DND-41 (cell line): ENCODE measurements at regions not wholly inside any gene's neighbourhood (a gene's known extent, or its start where the extent isn't known, plus 50 kb on each side); places are given as distances from the start of the nearest gene placed in this dataset.

Experiments
- ATAC-seq: fragments of 200-7000 bp; cut with Tn5 transposase; 3 replicates; pipeline ENCODE4 v1.9.1; 2021; ENCODE audit warnings: low read depth; ENCODE audit not compliant: insufficient read depth
- DNase-seq: peaks from one replicate; pipeline ENCODE4 v3.0.0-alpha.2; 2020
- H2AFZ ChIP-seq: 2 replicates; pipeline ENCODE4 v1.6.0; 2012; ENCODE audit warnings: low read depth, low read length
- H3K27ac ChIP-seq: 2 replicates; pipeline ENCODE4 v1.5.1; 2012; ENCODE audit warnings: low read length, inconsistent platforms
- H3K27me3 ChIP-seq: fragments of 200-600 bp; sonication (generic); 2 replicates; pipeline ENCODE4 v1.6.0; 2012; ENCODE audit warnings: low read length, mild to moderate bottlenecking, inconsistent platforms; ENCODE audit not compliant: insufficient read depth, poor library complexity
- H3K36me3 ChIP-seq: 2 replicates; pipeline ENCODE4 v1.5.1; 2012; ENCODE audit warnings: low read length, inconsistent platforms; ENCODE audit not compliant: insufficient read depth
- H3K4me1 ChIP-seq: 2 replicates; pipeline ENCODE4 v1.5.1; 2012; ENCODE audit warnings: mild to moderate bottlenecking, low read length; ENCODE audit not compliant: insufficient read depth
- H3K4me2 ChIP-seq: 2 replicates; pipeline ENCODE4 v1.6.0; 2012; ENCODE audit warnings: mild to moderate bottlenecking, moderate library complexity, low read length, inconsistent platforms; ENCODE audit not compliant: insufficient read depth
- H3K4me3 ChIP-seq, 2 experiments: fragments of 200-600 bp in 1 of 2; shearing (Covaris generic) in 1 of 2; 2 replicates each; pipeline ENCODE4 v1.5.1; 2012 to 2016; ENCODE audit warnings: inconsistent platforms in 2 of 2, low read length in 2 of 2, mild to moderate bottlenecking in 2 of 2, low read depth in 1 of 2, moderate library complexity in 1 of 2
- H3K79me2 ChIP-seq: 2 replicates; pipeline ENCODE4 v1.6.0; 2012; ENCODE audit warnings: low read length, inconsistent platforms; ENCODE audit not compliant: insufficient read depth
- H3K9ac ChIP-seq: 2 replicates; pipeline ENCODE4 v1.6.0; 2012; ENCODE audit warnings: low read depth, mild to moderate bottlenecking, inconsistent platforms, low read length, moderate library complexity
- H3K9me3 ChIP-seq: 2 replicates; pipeline ENCODE4 v1.5.1; 2012; ENCODE audit warnings: low read length, moderate library complexity, mild to moderate bottlenecking, inconsistent platforms; ENCODE audit not compliant: insufficient read depth, severe bottlenecking
- H4K20me1 ChIP-seq: 2 replicates; pipeline ENCODE4 v1.6.0; 2012; ENCODE audit warnings: low read length; ENCODE audit not compliant: insufficient read depth
- EZH2 ChIP-seq: IDR thresholded peaks from 3 replicates; pipeline ENCODE4 v1.6.1; 2012; ENCODE audit warnings: borderline replicate concordance, low read depth, mild to moderate bottlenecking, moderate library complexity, low read length, inconsistent platforms; ENCODE audit not compliant: severe bottlenecking
- TF ChIP-seq, protein P1 (sequence below): IDR thresholded peaks from 2 replicates; pipeline ENCODE4 v1.5.1; 2012; ENCODE audit warnings: borderline replicate concordance, low read length, moderate library complexity, mild to moderate bottlenecking; ENCODE audit not compliant: poor library complexity, severe bottlenecking; ENCODE audit errors: extremely low read depth

DNA sequence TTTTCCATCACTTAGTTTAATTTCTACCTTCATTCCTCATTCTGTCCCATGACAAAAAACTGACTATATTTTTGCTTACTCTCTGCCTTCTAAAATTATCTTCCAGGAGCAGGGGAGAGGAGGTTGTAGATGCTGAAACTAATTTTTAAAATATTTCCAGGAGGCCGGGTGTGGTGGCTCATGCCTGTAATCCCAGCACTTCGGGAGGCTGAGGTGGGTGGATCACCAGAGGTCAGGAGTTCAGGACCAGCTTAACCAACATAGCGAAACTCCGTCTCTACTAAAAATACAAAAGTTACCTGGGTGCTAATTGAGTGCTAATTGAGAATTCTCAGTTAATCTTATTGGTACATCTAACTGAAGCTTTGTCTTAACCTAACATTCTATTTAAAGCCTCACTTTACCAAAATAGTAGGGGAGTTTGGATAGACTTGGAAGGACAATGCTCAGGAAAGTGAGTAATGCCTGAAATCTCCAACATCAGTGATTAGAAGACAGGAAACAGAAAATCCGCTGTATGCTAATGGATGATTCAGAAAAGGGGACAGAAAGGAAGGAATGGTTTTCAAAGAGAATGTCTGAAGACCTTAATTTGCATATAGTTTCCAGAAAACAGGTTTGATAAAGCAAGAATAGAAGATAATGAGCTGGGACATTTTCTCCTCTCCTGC, 336.1 kb downstream of the GBE1 start:
- TF ChIP-seq, protein P1, sequence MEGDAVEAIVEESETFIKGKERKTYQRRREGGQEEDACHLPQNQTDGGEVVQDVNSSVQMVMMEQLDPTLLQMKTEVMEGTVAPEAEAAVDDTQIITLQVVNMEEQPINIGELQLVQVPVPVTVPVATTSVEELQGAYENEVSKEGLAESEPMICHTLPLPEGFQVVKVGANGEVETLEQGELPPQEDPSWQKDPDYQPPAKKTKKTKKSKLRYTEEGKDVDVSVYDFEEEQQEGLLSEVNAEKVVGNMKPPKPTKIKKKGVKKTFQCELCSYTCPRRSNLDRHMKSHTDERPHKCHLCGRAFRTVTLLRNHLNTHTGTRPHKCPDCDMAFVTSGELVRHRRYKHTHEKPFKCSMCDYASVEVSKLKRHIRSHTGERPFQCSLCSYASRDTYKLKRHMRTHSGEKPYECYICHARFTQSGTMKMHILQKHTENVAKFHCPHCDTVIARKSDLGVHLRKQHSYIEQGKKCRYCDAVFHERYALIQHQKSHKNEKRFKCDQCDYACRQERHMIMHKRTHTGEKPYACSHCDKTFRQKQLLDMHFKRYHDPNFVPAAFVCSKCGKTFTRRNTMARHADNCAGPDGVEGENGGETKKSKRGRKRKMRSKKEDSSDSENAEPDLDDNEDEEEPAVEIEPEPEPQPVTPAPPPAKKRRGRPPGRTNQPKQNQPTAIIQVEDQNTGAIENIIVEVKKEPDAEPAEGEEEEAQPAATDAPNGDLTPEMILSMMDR: no peak
- TF ChIP-seq EZH2: no peak
- Histone ChIP-seq H3K4me2 (no peak overlapping the region), H2AFZ (no peak overlapping the region), H3K36me3 (no peaks in the 10 kb centered on the region), H3K9me3 (no peaks in the 10 kb centered on the region), H3K9ac (no peak overlapping the region), H4K20me1 (no peaks in the 10 kb centered on the region), H3K27ac (no peak overlapping the region), H3K4me3 (no peak overlapping the region), H3K4me1 (no peaks in the 10 kb centered on the region), H3K79me2 (no peaks in the 10 kb centered on the region), H3K27me3 (no peaks in the 10 kb centered on the region)
- no peak for ATAC-seq
- no peak for DNase-seq

DNA sequence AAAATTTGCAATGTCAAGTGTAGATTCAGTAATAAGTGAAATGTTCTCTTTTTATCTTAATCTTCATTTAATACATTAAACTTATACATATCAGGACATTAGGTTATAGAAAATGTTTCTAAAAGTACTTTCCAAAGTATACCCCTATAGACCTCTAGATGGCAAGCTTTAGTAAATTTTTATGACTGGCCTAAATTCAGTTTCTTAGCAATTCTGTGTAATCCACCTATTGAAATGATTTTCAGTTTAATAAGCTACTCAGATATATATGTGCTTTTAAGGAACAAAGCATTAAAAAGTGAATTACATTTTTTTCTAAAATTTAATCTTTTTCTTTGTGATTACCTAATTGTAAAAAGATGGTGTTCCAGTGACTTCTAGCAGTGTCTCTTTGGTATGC, 342.2 kb downstream of the GBE1 start:
- H3K4me3 ChIP-seq: no peak overlapping the region
- ATAC-seq (peak; percentile 48; the same call in 1 of the 3 replicates), DNase-seq (no peak)
- no peaks in the 10 kb centered on the region for H4K20me1 ChIP-seq
- no peaks in the 10 kb centered on the region for H3K4me1 ChIP-seq
- H3K27ac ChIP-seq: no peak overlapping the region
- no peaks in the 10 kb centered on the region for H3K9me3 ChIP-seq
- H3K79me2 ChIP-seq: no peaks in the 10 kb centered on the region
- TF ChIP-seq, protein P1: peak; percentile 63
- TF ChIP-seq EZH2: no peak
- no peak overlapping the region for H2AFZ ChIP-seq
- H3K4me2 ChIP-seq: no peak overlapping the region
- H3K36me3 ChIP-seq: no peaks in the 10 kb centered on the region
- H3K27me3 ChIP-seq: no peaks in the 10 kb centered on the region
- H3K9ac ChIP-seq: no peak overlapping the region

DNA sequence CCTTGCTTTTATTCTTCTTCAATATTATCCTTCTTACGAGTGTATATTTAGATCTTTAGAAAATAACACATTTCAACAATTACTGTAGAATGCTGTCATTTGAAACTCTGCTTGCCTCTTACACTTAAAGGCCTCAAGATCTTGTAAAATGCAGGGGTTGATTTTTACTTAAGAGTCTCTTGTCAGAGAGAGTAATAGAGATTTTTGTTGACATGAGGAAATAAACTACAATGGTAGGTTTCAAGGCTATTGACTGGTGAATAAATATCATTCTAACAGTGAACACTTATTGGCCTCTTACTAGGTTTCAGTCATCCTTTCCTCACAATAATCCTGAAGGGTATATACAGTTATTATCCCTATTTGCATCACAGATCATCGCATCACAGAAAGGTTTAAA, 344.6 kb downstream of the GBE1 start:
- Histone ChIP-seq H3K36me3 (no peaks in the 10 kb centered on the region), H3K4me3 (no peak overlapping the region), H3K27me3 (no peaks in the 10 kb centered on the region), H3K9ac (no peak overlapping the region), H4K20me1 (no peaks in the 10 kb centered on the region), H2AFZ (no peak overlapping the region), H3K9me3 (no peaks in the 10 kb centered on the region), H3K4me2 (no peak overlapping the region), H3K27ac (no peak overlapping the region), H3K79me2 (no peaks in the 10 kb centered on the region), H3K4me1 (no peaks in the 10 kb centered on the region)
- DNase-seq: no peak
- TF ChIP-seq, protein P1: no peak
- no peak for ATAC-seq

DNA sequence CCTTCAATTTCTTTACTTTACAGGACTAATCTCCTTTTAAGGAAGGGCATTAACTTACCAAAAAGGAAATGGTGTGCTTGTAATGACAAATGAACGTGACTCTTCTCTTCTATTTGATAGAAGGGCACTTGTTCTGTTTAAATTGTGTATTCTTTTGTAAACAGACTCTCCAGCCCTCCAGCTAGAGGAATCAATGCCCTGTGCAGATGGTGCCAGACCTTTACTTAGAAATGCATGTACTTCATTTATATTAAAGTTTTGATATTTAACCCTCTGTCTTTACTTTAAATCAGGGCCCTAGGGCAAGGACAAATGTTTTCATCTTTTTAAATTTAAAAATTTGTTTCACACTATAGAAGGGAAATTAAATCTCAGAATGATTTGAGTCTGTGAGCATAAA, 355.1 kb downstream of the GBE1 start:
- Histone ChIP-seq H4K20me1 (no peaks in the 10 kb centered on the region), H3K36me3 (no peaks in the 10 kb centered on the region), H3K79me2 (no peaks in the 10 kb centered on the region), H3K4me3 (no peak overlapping the region), H3K9ac (no peak overlapping the region), H3K4me1 (no peaks in the 10 kb centered on the region), H3K27me3 (no peaks in the 10 kb centered on the region), H3K27ac (no peak overlapping the region), H3K4me2 (no peak overlapping the region), H2AFZ (no peak overlapping the region), H3K9me3 (no peaks in the 10 kb centered on the region)
- DNase-seq: no peak
- ATAC-seq: no peak
- TF ChIP-seq EZH2: no peak
